Head of caudate nucleus (tissue), 42 donors: ENCODE measurements at regions not wholly inside any gene's neighbourhood (a gene's known extent, or its start where the extent isn't known, plus 50 kb on each side); places are given as distances from the start of the nearest gene placed in this dataset.

Source experiments
- DNase-seq, 42 donors: peaks; one replicate each; pipeline versions ENCODE4 v3.0.0 to v3.0.0-alpha.2; 2020 to 2021; ENCODE audit warnings: mixed read lengths in 7 of 42
- intact Hi-C: fragments of 100-400 bp; cut with DNase I; formaldehyde crosslinking; loops from one replicate; pipeline ENCODE4 v1.15.0; 2022

- DNase-seq: peak in 39 of 42 donors; percentile 12 to 87 (median 60)
- intact Hi-C loops: no loop called here
These were observed 211.3 kb upstream of the KRR1 start for GRCh38 chr12:75722714-75723200.

DNA sequence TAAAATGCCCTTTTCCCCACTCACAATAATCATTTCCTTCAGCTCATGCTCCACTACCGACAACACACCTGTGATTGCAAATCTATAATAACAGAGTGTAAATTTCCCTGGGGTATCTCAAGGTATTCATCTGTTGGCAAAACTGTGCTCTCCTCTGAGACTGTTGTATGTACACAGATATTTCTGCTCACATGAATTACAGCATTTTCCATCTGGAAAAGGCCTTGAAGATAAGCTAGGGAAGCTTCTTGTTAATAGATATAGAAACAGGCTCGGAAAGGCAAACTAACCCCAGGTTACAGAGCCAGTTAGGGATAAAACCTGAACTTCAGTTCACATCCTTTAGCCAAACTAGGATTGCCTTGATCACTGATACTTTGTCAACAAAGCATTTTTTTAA, 210.4 kb upstream of the KRR1 start:
- DNase-seq: no peak
- intact Hi-C loops: no loop called here

DNA sequence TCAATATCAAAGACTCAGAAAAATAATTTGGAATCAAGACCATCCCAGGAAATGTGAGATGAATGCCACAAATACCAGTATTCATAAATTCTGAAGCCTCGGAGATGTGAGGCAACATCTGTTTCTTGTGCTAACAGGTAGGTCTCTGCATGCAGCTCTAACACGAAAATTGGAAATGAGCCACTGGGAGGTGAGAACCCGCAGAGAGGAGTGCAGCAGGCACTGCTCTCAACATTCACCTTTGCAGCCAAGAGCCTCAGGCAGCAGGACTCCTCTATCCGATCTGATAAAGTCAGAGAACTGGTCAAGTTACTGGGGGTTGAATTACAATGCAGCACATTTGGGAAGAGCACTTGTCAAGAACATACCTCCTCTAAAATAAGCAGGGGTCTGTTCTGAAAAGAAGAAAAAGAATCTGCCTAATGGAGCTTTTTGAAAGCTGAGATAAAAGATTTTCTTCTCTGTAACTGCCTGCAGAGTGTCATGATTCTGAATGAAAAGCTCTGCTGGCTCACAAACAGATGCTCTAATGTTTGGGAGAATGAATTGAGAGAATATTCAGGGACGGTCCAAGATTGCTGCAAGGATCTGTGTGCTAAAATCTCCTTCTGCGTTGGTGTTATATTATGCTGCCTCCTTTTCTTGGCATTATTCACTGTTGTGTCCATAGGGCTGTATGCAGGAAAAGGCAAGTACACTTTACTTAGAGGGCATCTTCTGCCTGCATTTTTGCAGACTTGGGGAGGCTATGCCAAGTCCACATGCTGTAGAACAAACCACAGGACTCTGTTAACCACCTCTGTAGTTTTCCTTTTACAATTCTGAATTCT, 209.6 kb upstream of the KRR1 start:
- intact Hi-C loops: no loop called here
- DNase-seq: no peak

GRCh38 chr12:75717902-75718301, 206.5 kb upstream of the KRR1 start:
- no peak for DNase-seq
- intact Hi-C loops: no loop called here

DNA sequence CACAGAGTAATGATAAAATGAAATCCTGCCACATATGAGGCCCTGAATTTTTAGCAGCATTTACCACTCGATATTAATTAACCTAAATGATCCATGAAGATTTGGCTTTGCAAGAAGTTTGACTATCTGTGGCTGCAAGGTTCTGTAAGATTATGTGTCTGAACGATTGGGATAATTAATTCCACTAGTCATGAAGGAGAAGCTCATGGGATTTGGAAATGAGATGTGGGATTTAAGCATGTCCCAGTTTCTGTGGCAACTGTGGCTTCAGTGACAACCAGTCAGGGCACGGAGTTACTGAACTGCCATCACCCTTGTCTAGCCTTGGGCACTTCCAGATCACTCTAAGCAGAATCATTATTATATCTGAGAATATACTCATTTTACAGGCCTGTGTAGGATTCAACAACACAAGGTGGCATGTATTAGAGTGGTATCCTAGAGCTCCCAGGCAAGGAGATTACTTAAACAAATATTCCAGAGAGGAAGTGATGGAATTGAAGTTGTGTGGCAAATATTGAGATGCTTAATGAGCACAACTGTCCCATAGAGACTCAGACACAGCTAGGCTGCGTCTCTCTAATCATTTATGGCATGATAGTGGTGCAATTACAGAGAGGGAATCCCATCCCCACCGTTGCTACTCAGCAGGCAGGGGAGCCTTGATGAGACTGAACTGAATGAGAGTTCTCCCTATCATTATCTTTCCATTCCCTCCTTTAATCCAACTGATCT, 205.0 kb upstream of the KRR1 start:
- no peak for DNase-seq
- intact Hi-C loops: no loop called here

DNA sequence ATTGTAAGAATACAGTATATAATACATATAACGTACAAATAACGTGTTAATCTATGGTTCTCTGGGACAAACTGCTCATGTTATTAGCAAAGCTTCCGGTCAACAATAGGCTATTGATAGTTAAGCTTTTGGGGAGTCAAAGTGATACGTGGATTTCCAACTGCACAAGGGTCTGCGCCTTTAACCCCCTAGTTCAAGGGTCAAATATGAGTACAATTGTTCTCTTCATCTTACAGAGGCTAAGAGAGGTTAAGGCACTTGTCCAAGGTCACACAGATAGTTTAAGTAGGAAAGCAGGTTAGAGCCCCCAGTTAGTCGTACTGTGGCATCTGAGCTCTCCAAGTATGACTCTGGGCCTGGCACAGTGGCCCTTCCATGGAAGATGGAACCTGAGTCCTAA, 204.3 kb upstream of the KRR1 start:
- DNase-seq: no peak
- intact Hi-C loops: no loop called here

DNA sequence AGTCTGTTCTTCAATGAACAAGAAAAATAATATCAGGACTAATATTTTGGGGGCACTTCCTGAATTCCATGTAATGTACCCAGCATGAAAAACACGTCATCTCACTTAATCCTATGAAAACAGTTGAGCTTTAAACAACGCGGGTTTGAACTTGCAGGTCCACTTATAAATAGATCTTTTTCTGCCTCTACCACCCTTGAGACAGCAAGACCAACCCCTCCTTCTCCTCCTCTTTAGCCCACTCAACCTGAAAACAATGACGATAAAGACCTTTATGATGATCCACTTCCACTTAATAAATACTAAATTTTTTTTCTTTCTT, 203.9 kb upstream of the KRR1 start:
- intact Hi-C loops: no loop called here
- DNase-seq: no peak

GRCh38 chr12:75714462-75715322, 203.3 kb upstream of the KRR1 start:
- DNase-seq: no peak
- intact Hi-C loops: no loop called here

DNA sequence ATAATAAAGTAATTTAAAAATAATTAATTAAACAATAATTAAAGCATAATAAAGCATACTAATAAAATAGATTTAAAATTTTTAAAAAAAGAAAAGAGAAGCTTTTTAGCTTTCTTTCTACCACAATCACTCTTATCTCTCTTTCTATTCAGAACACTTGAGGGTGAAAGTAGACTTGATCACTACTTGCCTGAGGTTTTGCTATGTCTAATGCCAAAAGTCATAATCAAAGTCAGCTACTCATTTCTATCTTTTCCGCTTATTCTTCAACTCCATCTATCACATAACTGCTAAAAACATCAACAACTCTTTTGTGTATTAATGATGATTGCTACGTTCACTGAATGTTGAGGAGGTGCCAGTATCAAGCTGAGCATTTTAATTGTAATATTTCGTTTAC, 202.0 kb upstream of the KRR1 start:
- DNase-seq: no peak

GRCh38 chr12:75712223-75712622, 200.8 kb upstream of the KRR1 start:
- DNase-seq: no peak
- intact Hi-C loops: no loop called here

More for the DNA sequence above, 202.0 kb upstream of the KRR1 start:
- intact Hi-C loops: no loop called here

- no peak for DNase-seq
- intact Hi-C loops: no loop called here
These were observed 199.9 kb upstream of the KRR1 start for GRCh38 chr12:75711271-75711670.

DNA sequence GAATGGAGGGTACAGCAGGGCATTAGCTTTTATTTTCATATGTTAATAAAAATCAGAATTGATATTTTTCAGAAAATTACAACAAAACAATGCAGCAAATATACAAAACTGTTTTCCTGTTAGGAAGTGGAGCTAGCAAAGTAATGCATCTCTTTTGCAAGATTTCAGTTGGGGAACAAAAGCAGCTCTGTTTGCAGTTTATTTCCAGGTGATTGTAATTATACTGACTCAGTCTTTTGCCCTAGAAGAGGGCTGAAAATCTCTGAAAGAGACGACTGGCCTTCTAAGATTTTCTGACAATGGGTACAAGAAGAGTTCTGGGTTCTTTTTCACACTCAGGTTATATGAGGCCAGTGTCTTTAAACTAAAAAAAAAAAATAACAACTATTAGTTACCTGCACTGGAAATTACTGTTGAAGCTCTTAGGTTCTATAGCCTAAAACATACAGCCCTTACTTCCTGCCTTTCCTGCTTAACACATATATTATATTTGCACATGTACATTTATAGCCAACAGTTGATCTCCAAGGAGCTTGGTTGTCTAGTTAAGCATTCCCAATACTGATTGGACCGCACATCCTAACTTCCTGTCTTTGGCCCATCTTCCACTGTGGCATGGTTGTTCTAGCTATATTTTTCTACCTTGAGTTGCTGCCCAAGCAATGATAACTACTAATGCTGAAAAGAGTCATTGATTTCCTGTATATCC, 199.1 kb upstream of the KRR1 start:
- intact Hi-C loops: no loop called here
- no peak for DNase-seq

GRCh38 chr12:75709503-75709902, 198.1 kb upstream of the KRR1 start:
- intact Hi-C loops: no loop called here

DNA sequence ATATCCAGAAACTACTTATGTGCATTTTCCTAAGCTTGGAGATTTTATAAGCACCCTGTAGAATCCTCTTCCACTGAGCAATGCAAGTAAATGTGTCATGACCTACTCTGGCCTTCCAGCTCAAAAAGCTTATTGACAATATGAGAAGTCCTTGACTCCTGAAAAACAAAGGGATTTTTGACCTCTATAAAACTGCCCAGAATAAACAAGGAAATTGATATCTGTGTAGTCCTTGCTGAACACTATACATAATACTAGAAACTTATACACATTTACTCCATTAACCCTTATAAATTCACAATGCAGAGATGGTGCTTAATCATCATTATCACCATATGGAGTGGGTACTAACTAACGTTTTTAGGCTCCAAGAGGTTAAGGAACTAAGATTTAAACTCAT, 197.4 kb upstream of the KRR1 start:
- intact Hi-C loops: no loop called here
- no peak for DNase-seq

More at GRCh38 chr12:75709503-75709902, 198.1 kb upstream of the KRR1 start:
- DNase-seq: no peak

GRCh38 chr12:75707983-75708382, 196.6 kb upstream of the KRR1 start:
- no peak for DNase-seq
- intact Hi-C loops: no loop called here

DNA sequence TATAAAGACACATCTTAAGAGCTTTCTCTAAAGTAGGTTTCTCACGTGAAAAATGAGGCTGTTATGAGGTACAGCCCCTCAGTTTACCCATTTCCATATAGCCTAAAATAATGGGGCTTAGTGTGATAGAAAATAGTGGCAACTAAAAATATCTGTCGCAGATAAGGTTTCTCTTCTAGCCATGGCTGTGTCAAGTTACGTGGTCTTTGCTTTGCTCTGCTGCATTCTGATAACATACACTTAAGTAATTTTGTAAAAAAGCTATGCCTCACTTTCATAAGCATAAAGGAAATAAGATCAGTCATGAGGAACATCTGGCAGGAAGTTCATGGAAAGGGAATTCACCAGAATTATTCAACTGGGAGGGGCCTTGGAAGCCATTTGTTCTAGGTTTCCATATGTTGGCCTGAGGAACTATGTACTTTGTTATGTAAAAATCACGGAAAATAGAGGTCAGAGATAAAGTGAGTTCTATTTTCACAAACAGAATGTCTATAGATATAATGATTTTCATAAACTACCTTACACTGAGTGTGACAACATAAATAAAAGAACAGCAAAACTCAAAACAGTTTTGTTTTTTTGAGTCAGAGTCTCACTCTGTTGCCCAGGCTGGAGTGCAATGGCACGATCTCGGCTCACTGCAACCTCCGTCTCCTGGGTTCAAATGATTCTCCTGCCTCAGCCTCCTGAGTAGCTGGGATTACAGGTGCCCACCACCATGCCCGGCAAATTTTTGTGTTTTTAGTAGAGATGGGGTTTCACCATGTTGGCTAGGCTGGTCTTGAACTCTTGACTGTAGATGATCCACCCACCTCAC, 195.6 kb upstream of the KRR1 start:
- intact Hi-C loops: no loop called here

GRCh38 chr12:75705749-75706711, 194.6 kb upstream of the KRR1 start:
- DNase-seq: peak in 14 of 42 donors; percentile 4 to 54 (median 20)

More for the DNA sequence above, 195.6 kb upstream of the KRR1 start:
- DNase-seq: no peak

More at GRCh38 chr12:75705749-75706711, 194.6 kb upstream of the KRR1 start:
- intact Hi-C loops: no loop called here
